CD4-positive, alpha-beta T cell treated with Interleukin-15 for 4 hours (primary cell): ENCODE measurements at regions not wholly inside any gene's neighbourhood (a gene's known extent, or its start where the extent isn't known, plus 50 kb on each side); places are given as distances from the start of the nearest gene placed in this dataset.

Source experiments
- DNase-seq: peaks from one replicate; pipeline ENCODE4 v3.0.0-alpha.2; 2020; ENCODE audit warnings: low spot score

DNA sequence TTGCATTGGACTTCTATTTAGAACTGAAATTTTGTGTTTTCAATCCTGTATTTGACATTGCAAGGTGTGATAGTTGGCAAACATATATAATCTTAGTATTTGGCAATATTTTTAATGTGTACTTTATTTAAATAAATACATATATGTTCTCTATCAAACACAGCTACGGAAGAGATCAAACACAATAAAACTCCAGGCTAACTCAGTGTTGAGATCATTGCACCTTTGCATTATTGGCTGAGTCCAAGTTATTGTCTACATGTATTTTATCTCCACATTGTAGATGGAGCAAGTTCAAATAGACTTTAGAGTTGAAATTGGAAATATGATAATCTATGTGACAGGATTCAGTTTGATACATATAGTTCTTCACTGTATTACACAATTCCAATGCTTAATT, 176.7 kb downstream of the ST6GAL2 start:
- DNase-seq: no peak

DNA sequence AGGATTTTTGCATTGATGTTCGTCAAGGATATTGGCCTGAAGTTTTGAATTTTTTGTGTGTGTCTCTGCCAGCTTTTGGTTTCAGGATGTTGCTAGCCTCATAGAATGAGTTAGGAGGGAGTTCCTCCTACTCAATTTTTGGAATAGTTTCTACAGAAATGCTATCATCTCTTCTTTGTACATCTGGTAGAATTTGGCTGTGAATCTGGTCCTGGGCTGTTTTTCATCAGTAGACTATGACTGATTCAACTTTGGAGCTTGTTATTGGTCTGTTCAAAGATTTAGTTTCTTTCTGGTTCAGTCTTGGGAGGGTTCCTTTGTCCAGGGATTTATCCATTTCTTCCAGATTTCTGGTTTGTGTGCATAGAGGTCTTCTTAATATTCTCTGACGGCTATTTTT, 166.7 kb downstream of the ST6GAL2 start:
- DNase-seq: no peak

DNA sequence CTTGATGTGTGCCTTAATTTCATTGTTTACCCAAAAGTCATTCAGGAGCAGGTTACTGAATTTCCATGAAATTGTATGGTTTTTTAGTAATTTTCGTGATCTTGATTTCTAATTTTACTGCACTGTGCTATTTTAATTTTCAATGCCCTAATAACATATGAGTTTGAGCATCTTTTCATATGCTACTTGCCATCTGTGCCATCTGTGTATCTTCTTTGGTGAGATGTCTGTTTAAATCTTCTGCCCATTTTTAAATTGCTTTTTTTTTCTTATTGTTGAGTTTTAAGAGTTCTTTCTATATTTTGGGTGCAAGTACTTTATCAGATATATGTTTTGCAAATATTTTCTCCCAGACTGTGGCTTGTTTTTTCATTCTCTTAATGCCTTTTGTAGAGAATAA, 165.9 kb downstream of the ST6GAL2 start:
- DNase-seq: no peak

DNA sequence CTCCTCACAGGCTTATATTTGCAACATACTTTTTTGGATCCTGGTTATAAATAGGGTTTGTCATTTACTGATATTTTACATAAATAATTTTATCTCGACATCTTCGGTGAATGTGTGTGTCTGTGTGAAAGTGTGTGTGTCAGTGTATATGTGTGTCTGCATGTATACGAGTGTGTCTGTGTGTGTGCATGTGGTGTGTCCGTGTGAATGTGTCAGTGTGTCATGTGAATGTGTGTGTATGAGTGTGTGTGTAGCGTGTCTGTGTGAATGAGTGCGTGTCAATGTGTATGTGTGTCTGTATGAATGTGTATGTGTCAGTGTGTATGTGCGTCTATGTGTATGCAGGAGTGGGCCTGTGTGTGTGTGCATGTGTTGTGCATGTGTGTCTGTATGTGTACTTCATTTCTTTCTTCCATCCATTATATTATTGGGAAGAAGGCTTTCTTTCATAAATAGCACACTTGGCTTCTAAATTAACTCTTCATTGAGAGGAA, 161.6 kb downstream of the ST6GAL2 start:
- no peak for DNase-seq

DNA sequence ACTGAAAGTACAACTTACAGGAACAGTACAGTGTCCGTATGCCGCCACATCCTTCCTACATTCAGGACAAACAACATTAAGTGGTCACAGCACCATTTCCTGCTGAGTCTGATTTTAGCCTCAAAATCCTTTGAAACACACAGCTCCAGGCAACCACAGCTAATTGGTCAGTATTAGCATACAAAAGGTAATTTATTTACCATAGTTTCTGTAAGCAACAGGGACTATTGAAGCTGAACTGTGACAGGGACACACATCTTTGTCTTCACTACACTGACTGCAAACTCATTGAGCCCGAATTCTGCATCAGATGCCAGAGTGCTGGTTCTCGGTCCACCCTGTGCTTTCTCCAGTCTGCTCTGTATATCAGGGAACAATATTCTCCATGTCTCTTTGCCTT, 151.8 kb downstream of the ST6GAL2 start:
- no peak for DNase-seq

DNA sequence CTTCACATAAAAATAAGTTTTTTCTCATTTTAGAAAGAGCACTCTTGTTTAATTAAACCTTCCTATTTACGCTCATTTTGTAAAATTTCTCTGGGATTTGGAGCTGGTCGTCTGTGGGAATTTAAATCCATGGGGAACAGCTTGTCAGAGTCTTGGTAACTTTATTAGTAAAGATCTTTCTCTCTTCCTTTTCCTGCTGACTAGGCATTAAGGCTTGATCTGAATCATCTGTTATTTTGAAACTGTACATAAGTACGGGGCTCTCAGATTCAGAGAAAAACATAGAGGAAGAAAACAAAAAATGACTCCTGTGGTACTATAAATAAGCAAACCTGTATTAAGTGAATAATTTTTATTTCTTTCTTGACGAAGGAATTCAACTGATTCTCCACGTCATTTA, 150.2 kb downstream of the ST6GAL2 start:
- DNase-seq: no peak

DNA sequence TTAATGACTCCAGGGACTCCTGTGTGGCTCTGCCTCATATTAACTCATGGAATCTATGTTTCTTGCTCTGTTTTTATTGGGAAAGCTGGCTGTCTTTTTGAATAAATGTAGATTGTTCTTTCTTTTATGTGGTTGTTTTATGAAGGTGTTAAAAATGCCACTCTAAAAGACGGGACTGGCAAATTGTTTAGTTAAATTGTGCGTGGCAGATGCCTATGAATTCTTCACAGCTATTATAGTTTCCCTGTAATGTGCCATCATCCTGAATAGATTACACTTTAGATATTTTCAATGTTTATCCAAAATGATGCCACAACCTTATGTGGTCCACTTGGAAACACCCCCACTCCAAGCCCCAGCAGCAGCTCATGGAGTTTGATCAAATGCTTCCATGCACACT, 149.7 kb downstream of the ST6GAL2 start:
- DNase-seq: no peak

DNA sequence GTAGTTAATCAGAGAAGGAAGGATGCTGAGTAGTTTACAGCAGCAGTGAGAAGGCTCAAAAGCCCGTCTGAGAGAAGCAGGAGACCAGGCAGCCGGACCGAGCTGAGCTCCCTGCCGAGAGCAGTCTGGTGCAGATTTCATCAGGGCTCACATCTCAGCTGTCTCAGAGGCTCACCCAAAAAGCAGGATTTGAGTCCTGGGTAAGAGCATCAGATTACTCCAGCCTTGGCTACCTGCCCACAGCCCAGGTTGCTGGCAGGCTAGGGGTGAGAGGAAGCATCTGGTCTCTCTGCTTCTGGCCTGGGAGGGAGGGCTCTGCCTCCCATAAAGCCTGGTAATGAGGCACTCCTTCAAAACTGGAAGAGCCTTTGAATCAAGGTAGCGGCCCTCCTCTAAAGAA, 140.5 kb downstream of the ST6GAL2 start:
- no peak for DNase-seq

DNA sequence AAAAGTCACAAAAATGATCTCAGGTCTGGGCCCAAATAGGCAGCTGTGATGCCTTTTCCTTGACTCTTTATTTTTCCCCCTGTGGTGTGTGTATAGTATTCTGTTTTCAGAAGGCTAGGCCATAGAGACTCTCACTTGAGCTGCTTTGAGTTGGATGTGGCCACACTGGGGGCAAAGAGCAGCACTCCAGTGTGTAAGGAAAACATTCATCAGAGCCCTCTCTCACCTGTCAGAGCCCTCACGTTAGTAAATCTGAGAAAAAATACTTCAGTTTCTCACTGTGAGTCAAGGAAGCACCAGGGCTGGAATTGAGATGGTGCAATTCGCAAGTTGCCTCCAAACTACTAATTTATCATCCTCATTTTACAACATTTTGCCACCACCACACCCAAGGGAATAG, 136.1 kb downstream of the ST6GAL2 start:
- no peak for DNase-seq
